H1 (cell line): ENCODE measurements at regions not wholly inside any gene's neighbourhood (a gene's known extent, or its start where the extent isn't known, plus 50 kb on each side); places are given as distances from the start of the nearest gene placed in this dataset.

Experiments used
- CTCF ChIA-PET: fragments of 300-600 bp; sonication (Branson Sonifier 250); formaldehyde crosslinking; loops from one replicate; lab custom pipeline; 2021; ENCODE audit not compliant: partially characterized antibody; lab: Charles Lee
- POLR2A ChIA-PET: fragments of 300-600 bp; sonication (Branson Sonifier 250); formaldehyde crosslinking; loops from one replicate; lab custom pipeline; 2021; ENCODE audit warnings: inconsistent platforms; ENCODE audit not compliant: partially characterized antibody; lab: Charles Lee
- DNase-seq, 2 experiments: peaks; one replicate each; pipeline versions ENCODE4 v3.0.0 to v3.0.0-alpha.2; 2010 to 2022; ENCODE audit warnings: low spot score in 2 of 2, low read depth in 1 of 2, mixed read lengths in 1 of 2
- FAIRE-seq: peaks from 2 replicates; lab custom pipeline; 2011; peaks lifted over from hg19 to GRCh38; lab: Jason Lieb, UNC
- H2AFZ ChIP-seq: 2 replicates; pipeline ENCODE4 v1.8.1; 2012; ENCODE audit warnings: low read length, inconsistent platforms
- H2AK5ac ChIP-seq: 2 replicates; pipeline ENCODE4 v1.6.1; 2013; ENCODE audit warnings: low read depth, low read length
- H2BK120ac ChIP-seq: replicated peaks from 2 replicates; pipeline ENCODE3; 2013; ENCODE audit warnings: low read depth, low read length, inconsistent platforms
- H2BK12ac ChIP-seq: 2 replicates; pipeline ENCODE4 v1.6.1; 2013; ENCODE audit warnings: low read depth, low read length
- H2BK15ac ChIP-seq: 2 replicates; pipeline ENCODE4 v1.6.1; 2013; ENCODE audit warnings: low read length
- H2BK20ac ChIP-seq: 2 replicates; pipeline ENCODE4 v1.6.1; 2013; ENCODE audit warnings: low read length
- H2BK5ac ChIP-seq: 2 replicates; pipeline ENCODE4 v1.6.1; 2013; ENCODE audit warnings: low read depth, low read length
- H3K14ac ChIP-seq: 2 replicates; pipeline ENCODE4 v1.6.1; 2013; ENCODE audit warnings: inconsistent platforms; ENCODE audit not compliant: insufficient read length
- H3K18ac ChIP-seq: 2 replicates; pipeline ENCODE4 v1.6.1; 2013; ENCODE audit warnings: low read length; ENCODE audit errors: extremely low read depth
- H3K23ac ChIP-seq: 2 replicates; pipeline ENCODE4 v1.6.1; 2013; ENCODE audit warnings: inconsistent platforms; ENCODE audit not compliant: insufficient read length
- H3K23me2 ChIP-seq: 2 replicates; pipeline ENCODE4 v1.6.1; 2013; ENCODE audit warnings: low read depth, low read length
- H3K27ac ChIP-seq: 2 replicates; pipeline ENCODE4 v1.6.1; 2011; ENCODE audit warnings: low read depth, low read length, inconsistent platforms
- H3K27me3 ChIP-seq, 4 experiments: replicated peaks in 1 of 4; 1 replicate in 1 of 4; 2 replicates in 3 of 4; pipeline versions ENCODE4 v1.6.1 to v1.8.1; 2011 to 2013; ENCODE audit warnings: low read length in 3 of 4, mild to moderate bottlenecking in 3 of 4, inconsistent platforms in 2 of 4, mixed read lengths in 2 of 4, moderate library complexity in 1 of 4; ENCODE audit not compliant: control insufficient read depth in 3 of 4, insufficient read depth in 3 of 4; ENCODE audit errors: extremely low read depth in 1 of 4
- H3K36me3 ChIP-seq, 4 experiments: 2 replicates each; pipeline versions ENCODE4 v1.6.1 to v1.8.1; 2011 to 2013; ENCODE audit warnings: mild to moderate bottlenecking in 4 of 4, low read length in 3 of 4, moderate library complexity in 2 of 4, control low read depth in 1 of 4, inconsistent platforms in 1 of 4; ENCODE audit not compliant: insufficient read depth in 4 of 4, control insufficient read depth in 2 of 4
- H3K4ac ChIP-seq: replicated peaks from 2 replicates; pipeline ENCODE3; 2013; ENCODE audit warnings: low read length, low read depth, mixed read lengths, inconsistent platforms; ENCODE audit not compliant: insufficient read length
- H3K4me1 ChIP-seq, 4 experiments: replicated peaks in 1 of 4; 1 replicate in 1 of 4; 2 replicates in 3 of 4; pipeline versions ENCODE4 v1.6.1 to v1.8.1; 2011 to 2013; ENCODE audit warnings: low read length in 3 of 4, inconsistent platforms in 2 of 4, mixed read lengths in 1 of 4; ENCODE audit not compliant: insufficient read depth in 4 of 4, control insufficient read depth in 3 of 4
- H3K4me2 ChIP-seq, 2 experiments: 2 replicates each; pipeline versions ENCODE4 v1.6.1 to v1.8.1; 2011 to 2013; ENCODE audit warnings: low read depth in 2 of 2, low read length in 2 of 2, control low read depth in 1 of 2, inconsistent platforms in 1 of 2, mild to moderate bottlenecking in 1 of 2; ENCODE audit not compliant: insufficient read depth in 1 of 2
- H3K4me3 ChIP-seq, 4 experiments: fragments of 200-600, 300-600 bp in 1 of 4; sonication (generic), shearing (Covaris generic), sonication (Bioruptor Twin) in 1 of 4; 2 replicates each; pipeline versions ENCODE4 v1.5.1 to v1.8.1; 2011 to 2016; ENCODE audit warnings: low read length in 4 of 4, low read depth in 3 of 4, control low read depth in 2 of 4, inconsistent platforms in 2 of 4, mild to moderate bottlenecking in 2 of 4, mixed read lengths in 1 of 4, moderate library complexity in 1 of 4; ENCODE audit not compliant: insufficient read depth in 2 of 4; ENCODE audit errors: extremely low read depth in 1 of 4
- H3K56ac ChIP-seq: replicated peaks from 2 replicates; pipeline ENCODE3; 2013; ENCODE audit warnings: low read depth, mild to moderate bottlenecking, mixed read lengths, low read length, inconsistent platforms; ENCODE audit not compliant: insufficient read length
- H3K79me1 ChIP-seq: 2 replicates; pipeline ENCODE4 v1.6.1; 2013; ENCODE audit warnings: low read depth, low read length, control low read depth
- H3K79me2 ChIP-seq, 2 experiments: 2 replicates each; pipeline versions ENCODE4 v1.6.1 to v1.8.1; 2012 to 2013; ENCODE audit warnings: low read length in 2 of 2, mild to moderate bottlenecking in 2 of 2, inconsistent platforms in 1 of 2; ENCODE audit not compliant: insufficient read depth in 2 of 2, control insufficient read depth in 1 of 2
- H3K9ac ChIP-seq, 4 experiments: replicated peaks in 1 of 4; 1 replicate in 1 of 4; 2 replicates in 3 of 4; pipeline versions ENCODE4 v1.6.1 to v1.8.1; 2011 to 2013; ENCODE audit warnings: low read depth in 3 of 4, low read length in 3 of 4, control low read depth in 2 of 4, mild to moderate bottlenecking in 2 of 4, moderate library complexity in 2 of 4, inconsistent platforms in 1 of 4; ENCODE audit errors: extremely low read depth in 1 of 4
- H3K9me3 ChIP-seq, 2 experiments: 2 replicates each; pipeline versions ENCODE4 v1.6.1 to v1.8.1; 2012 to 2013; ENCODE audit warnings: mild to moderate bottlenecking in 2 of 2, moderate library complexity in 2 of 2, control low read depth in 1 of 2, inconsistent platforms in 1 of 2, low read depth in 1 of 2, low read length in 1 of 2, mixed read lengths in 1 of 2; ENCODE audit not compliant: insufficient read depth in 2 of 2
- H4K20me1 ChIP-seq, 2 experiments: replicated peaks in 1 of 2; 2 replicates each; pipeline versions ENCODE3 to v1.8.1; 2011 to 2013; ENCODE audit warnings: inconsistent platforms in 2 of 2, low read length in 2 of 2, mild to moderate bottlenecking in 1 of 2; ENCODE audit not compliant: insufficient read depth in 2 of 2, control insufficient read depth in 1 of 2
- H4K5ac ChIP-seq: 2 replicates; pipeline ENCODE4 v1.6.1; 2013; ENCODE audit warnings: low read length, low read depth, mixed read lengths, inconsistent platforms; ENCODE audit not compliant: insufficient read length
- H4K8ac ChIP-seq: 2 replicates; pipeline ENCODE4 v1.8.0; 2013; ENCODE audit warnings: mild to moderate bottlenecking, moderate library complexity, low read length, inconsistent platforms; ENCODE audit not compliant: insufficient read depth; ENCODE audit errors: extremely low read depth
- H4K91ac ChIP-seq: replicated peaks from 2 replicates; pipeline ENCODE3; 2013; ENCODE audit warnings: low read length, mixed read lengths, inconsistent platforms; ENCODE audit not compliant: insufficient read length
- CEBPB ChIP-seq: IDR thresholded peaks from 2 replicates; pipeline ENCODE4 v1.6.1; 2012; ENCODE audit warnings: low read depth, low read length
- SIX5 ChIP-seq: IDR thresholded peaks from 2 replicates; pipeline ENCODE4 v1.6.1; 2011; ENCODE audit warnings: mild to moderate bottlenecking, low read depth, low read length
- TF ChIP-seq, protein P1 (sequence below): IDR thresholded peaks from 2 replicates; pipeline ENCODE4 v1.6.1; 2011; ENCODE audit warnings: low read depth, mild to moderate bottlenecking, low read length; ENCODE audit not compliant: insufficient read depth
- TF ChIP-seq, protein P2 (sequence below): IDR thresholded peaks from 2 replicates; pipeline ENCODE4 v1.6.1; 2012; ENCODE audit warnings: inconsistent platforms

DNA sequence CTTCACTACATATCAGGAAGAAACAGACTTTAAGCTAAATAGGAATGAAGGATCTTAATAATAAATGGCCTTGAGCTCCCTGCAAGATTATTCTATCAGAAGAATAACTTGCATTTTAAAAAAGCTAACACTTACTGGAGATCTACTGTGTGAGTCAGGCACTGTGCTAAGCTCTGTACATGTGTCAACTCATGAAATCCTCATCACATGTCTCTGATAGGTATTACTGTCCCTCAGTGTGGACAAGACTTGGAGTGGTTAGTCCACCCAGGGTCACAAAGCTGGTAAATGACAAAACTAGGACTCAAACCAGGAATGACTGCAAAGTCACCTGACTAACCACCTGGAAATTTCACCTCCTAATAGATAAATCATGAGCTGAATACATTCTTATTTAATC is 57.1 kb upstream of the KCTD7 start:
- H3K23me2 ChIP-seq: no peaks in the 10 kb centered on the region
- no peak overlapping the region for H3K4me3 ChIP-seq
- no peak overlapping the region for H3K9ac ChIP-seq
- peaks cover 2% of the 10 kb centered on the region in 2 experiments for H4K20me1 ChIP-seq
- no peak overlapping the region for H2BK12ac ChIP-seq
- FAIRE-seq (no peak), DNase-seq (no peak)
- no peak overlapping the region for H4K5ac ChIP-seq
- no peak overlapping the region for H4K91ac ChIP-seq
- no peak overlapping the region for H3K23ac ChIP-seq
- no peak overlapping the region for H2BK20ac ChIP-seq
- no peak overlapping the region for H3K4me2 ChIP-seq
- H3K79me1 ChIP-seq: peaks cover 2% of the 10 kb centered on the region; the same call in 1 of the 2 replicates
- ChIA-PET POLR2A (interaction anchor here (0.9 to 2.3 kb wide), 2 partner anchors 13 to 14 kb away, joined by 3 to 4 read pairs; no protein-coding TSS in a partner anchor), CTCF (interaction anchor here (1.0 to 6.4 kb wide), 3 partner anchors 14 to 67 kb away, joined by 4 to 34 read pairs (median 5); no protein-coding TSS in a partner anchor)
- H2AK5ac ChIP-seq: no peak overlapping the region
- H3K14ac ChIP-seq: no peak overlapping the region
- H3K9me3 ChIP-seq: no peaks in the 10 kb centered on the region
- H2BK120ac ChIP-seq: no peak overlapping the region
- H2AFZ ChIP-seq: no peak overlapping the region
- no peak overlapping the region for H3K27ac ChIP-seq
- no peak overlapping the region for H3K4ac ChIP-seq
- H3K56ac ChIP-seq: no peak overlapping the region
- no peak overlapping the region for H3K18ac ChIP-seq
- H3K27me3 ChIP-seq: no peaks in the 10 kb centered on the region
- H2BK5ac ChIP-seq: no peak overlapping the region
- peaks cover 6 to 50% (median 15%) of the 10 kb centered on the region in 4 experiments for H3K36me3 ChIP-seq
- H3K79me2 ChIP-seq: peaks cover 0 to 67% of the 10 kb centered on the region in 2 experiments; a peak in 3 of 4 replicates
- H2BK15ac ChIP-seq: no peak overlapping the region
- H4K8ac ChIP-seq: no peak overlapping the region
- H3K4me1 ChIP-seq: no peaks in the 10 kb centered on the region
- TF ChIP-seq SIX5: no peak
- no peak for TF ChIP-seq CEBPB
- TF ChIP-seq, protein P1, sequence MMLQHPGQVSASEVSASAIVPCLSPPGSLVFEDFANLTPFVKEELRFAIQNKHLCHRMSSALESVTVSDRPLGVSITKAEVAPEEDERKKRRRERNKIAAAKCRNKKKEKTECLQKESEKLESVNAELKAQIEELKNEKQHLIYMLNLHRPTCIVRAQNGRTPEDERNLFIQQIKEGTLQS: no peak
- TF ChIP-seq, protein P2, sequence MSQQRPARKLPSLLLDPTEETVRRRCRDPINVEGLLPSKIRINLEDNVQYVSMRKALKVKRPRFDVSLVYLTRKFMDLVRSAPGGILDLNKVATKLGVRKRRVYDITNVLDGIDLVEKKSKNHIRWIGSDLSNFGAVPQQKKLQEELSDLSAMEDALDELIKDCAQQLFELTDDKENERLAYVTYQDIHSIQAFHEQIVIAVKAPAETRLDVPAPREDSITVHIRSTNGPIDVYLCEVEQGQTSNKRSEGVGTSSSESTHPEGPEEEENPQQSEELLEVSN: no peak
